Fibroblast of the conjunctiva (primary cell): ENCODE measurements at regions not wholly inside any gene's neighbourhood (a gene's known extent, or its start where the extent isn't known, plus 50 kb on each side); places are given as distances from the start of the nearest gene placed in this dataset.
"Not testable (repeated sequence)": the region's sequence is repeated elsewhere in the genome, so short reads cannot be mapped to it uniquely, and the experiment has no call there.

Experiments used
- DNase-seq: peaks from one replicate; pipeline ENCODE4 v3.0.0-alpha.2; 2010; ENCODE audit warnings: low read depth

GRCh38 chr9:93879662-93880407, 75.3 kb downstream of the BARX1 start:
- not testable (repeated sequence) for DNase-seq

GRCh38 chr9:93875330-93875729, 79.8 kb downstream of the BARX1 start:
- DNase-seq, result no peak

- no peak for DNase-seq
Measured at GRCh38 chr9:93874242-93874641, 80.9 kb downstream of the BARX1 start.

- no peak for DNase-seq
Measured at GRCh38 chr9:93871286-93871685, 83.9 kb downstream of the BARX1 start.

GRCh38 chr9:93869863-93870262, 85.3 kb downstream of the BARX1 start:
- DNase-seq, result no peak

GRCh38 chr9:93869088-93869487, 86.1 kb downstream of the BARX1 start:
- no peak for DNase-seq

- no peak for DNase-seq
Measured at GRCh38 chr9:93865716-93866115, 89.4 kb downstream of the BARX1 start.

GRCh38 chr9:93865245-93865644, 89.9 kb downstream of the BARX1 start:
- no peak for DNase-seq

GRCh38 chr9:93864840-93865239, 90.3 kb downstream of the BARX1 start:
- no peak for DNase-seq

GRCh38 chr9:93864032-93864431, 91.1 kb downstream of the BARX1 start:
- no peak for DNase-seq

GRCh38 chr9:93862877-93863545, 92.1 kb downstream of the BARX1 start:
- DNase-seq, result no peak

- DNase-seq, result no peak
Measured at GRCh38 chr9:93861736-93862358, 93.3 kb downstream of the BARX1 start.

- no peak for DNase-seq
Measured at GRCh38 chr9:93860694-93861658, 94.2 kb downstream of the BARX1 start.

- DNase-seq, result no peak
Measured at GRCh38 chr9:93859431-93860215, 95.5 kb downstream of the BARX1 start.

GRCh38 chr9:93857528-93857927, 97.6 kb downstream of the BARX1 start:
- no peak for DNase-seq

- no peak for DNase-seq
Measured at GRCh38 chr9:93852728-93853127, 102.4 kb downstream of the BARX1 start.

- no peak for DNase-seq
Measured at GRCh38 chr9:93846349-93846748, 108.8 kb downstream of the BARX1 start.

GRCh38 chr9:93843396-93843795, 111.8 kb downstream of the BARX1 start:
- DNase-seq, result no peak

GRCh38 chr9:93830606-93831005, 124.5 kb downstream of the BARX1 start:
- DNase-seq, result no peak

- no peak for DNase-seq
Measured at GRCh38 chr9:93830012-93830596, 125.1 kb downstream of the BARX1 start.
